Esophagus muscularis mucosa (tissue), 4 donors: ENCODE measurements at regions not wholly inside any gene's neighbourhood (a gene's known extent, or its start where the extent isn't known, plus 50 kb on each side); places are given as distances from the start of the nearest gene placed in this dataset.

Experiments used
- DNase-seq: peaks from one replicate; pipeline ENCODE4 v3.0.0-alpha.2; 2017; ENCODE audit errors: extremely low spot score
- H3K27ac ChIP-seq, 4 donors: fragments of 200-600 bp; sonication (generic); replicated peaks in 1 of 4; 1 replicate in 3 of 4; 2 replicates in 1 of 4; pipeline ENCODE4 v1.5.1; 2016 to 2019; ENCODE audit warnings: mild to moderate bottlenecking in 1 of 4
- H3K27me3 ChIP-seq, 4 donors: fragments of 200-600 bp; sonication (generic); one replicate each; pipeline versions ENCODE4 v1.5.1 to v1.6.0; 2016 to 2019
- H3K36me3 ChIP-seq, 4 donors: fragments of 200-600 bp; sonication (generic); one replicate each; pipeline ENCODE4 v1.5.1; 2016 to 2019
- H3K4me1 ChIP-seq, 4 donors: fragments of 200-600 bp; sonication (generic); one replicate each; pipeline ENCODE4 v1.5.1; 2016 to 2019
- H3K4me3 ChIP-seq, 4 donors: fragments of 200-600 bp; sonication (generic); 1 replicate in 2 of 4; 2 replicates in 2 of 4; pipeline ENCODE4 v1.5.1; 2016 to 2019; ENCODE audit warnings: mild to moderate bottlenecking in 4 of 4, moderate library complexity in 1 of 4
- H3K9me3 ChIP-seq, 4 donors: fragments of 200-600 bp; sonication (generic); 1 replicate in 3 of 4; 2 replicates in 1 of 4; pipeline ENCODE4 v1.5.1; 2016 to 2019
- EP300 ChIP-seq: sonication (generic); formaldehyde crosslinking; IDR thresholded peaks from one replicate; pipeline ENCODE4 v1.6.1; 2017; ENCODE audit warnings: antibody characterized with exemption
- POLR2A ChIP-seq: fragments of 450-650 bp; IDR thresholded peaks from one replicate; pipeline ENCODE4 v1.6.1; 2017; ENCODE audit warnings: antibody characterized with exemption, moderate library complexity, mild to moderate bottlenecking, low read depth
- POLR2AphosphoS5 ChIP-seq, 2 donors: sonication (generic); formaldehyde crosslinking; IDR thresholded peaks; one replicate each; pipeline ENCODE4 v1.6.1; 2017; ENCODE audit warnings: antibody characterized with exemption in 2 of 2
- WGBS: methylation state at CpG from one replicate; pipeline ENCODE4 v1.1.5; 2018; 5-methylcytosine and 5-hydroxymethylcytosine counted together
- intact Hi-C: fragments of 100-400 bp; cut with DNase I; formaldehyde crosslinking; loops from one replicate; pipeline ENCODE4 v1.15.1; 2023
- TF ChIP-seq, protein P1 (sequence below), 3 experiments: fragments of 200-600 bp in 2 of 3; fragments of 450-650 bp in 1 of 3; sonication (generic) in 2 of 3; IDR thresholded peaks; one replicate each; pipeline ENCODE4 v1.5.1; 2017 to 2019; ENCODE audit warnings: antibody characterized with exemption in 3 of 3, mild to moderate bottlenecking in 2 of 3, moderate library complexity in 1 of 3

DNA sequence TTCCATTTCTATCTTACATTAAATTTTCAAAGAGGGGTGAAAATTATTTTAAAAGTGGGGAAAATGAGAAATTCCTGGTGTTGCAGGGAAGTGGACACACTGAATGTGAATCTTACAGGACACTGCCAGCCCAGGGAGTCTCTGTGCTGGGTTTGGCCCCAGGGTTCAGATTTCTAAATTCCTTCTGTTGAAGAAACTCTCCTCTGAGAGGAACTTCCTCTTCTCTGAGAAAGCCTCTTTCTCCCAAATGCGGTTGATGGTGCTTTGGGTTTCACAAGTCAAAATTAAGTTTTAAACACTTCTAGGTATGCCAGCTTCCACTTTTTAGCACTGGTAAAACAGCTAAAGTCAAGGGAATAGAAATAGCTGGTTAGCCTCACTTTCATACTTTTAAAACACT lies 317.9 kb upstream of the ITGA1 start:
- 70% methylated on average over 1 of the region's 1 CpG for WGBS

DNA sequence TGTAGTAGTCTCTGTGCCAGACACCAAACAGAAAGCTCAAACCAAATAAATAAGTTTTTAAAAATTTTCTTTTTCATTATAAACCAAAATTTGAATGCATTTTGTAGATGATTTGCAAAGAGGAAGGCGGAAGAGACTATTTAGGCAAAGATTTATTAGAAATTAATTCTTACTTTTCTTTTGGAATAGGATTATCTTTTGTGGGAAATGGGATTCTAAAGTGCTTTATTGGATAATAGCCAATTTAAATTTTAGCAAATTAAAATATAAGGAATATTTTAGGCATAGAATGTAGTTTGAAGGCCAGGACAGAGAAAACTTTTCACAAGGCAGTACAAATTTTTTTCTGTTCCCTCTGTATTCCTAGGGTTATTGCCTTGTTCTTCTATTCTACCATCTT lies 311.4 kb upstream of the ITGA1 start:
- TF ChIP-seq POLR2A: no peak
- TF ChIP-seq EP300: no peak
- TF ChIP-seq, protein P1, sequence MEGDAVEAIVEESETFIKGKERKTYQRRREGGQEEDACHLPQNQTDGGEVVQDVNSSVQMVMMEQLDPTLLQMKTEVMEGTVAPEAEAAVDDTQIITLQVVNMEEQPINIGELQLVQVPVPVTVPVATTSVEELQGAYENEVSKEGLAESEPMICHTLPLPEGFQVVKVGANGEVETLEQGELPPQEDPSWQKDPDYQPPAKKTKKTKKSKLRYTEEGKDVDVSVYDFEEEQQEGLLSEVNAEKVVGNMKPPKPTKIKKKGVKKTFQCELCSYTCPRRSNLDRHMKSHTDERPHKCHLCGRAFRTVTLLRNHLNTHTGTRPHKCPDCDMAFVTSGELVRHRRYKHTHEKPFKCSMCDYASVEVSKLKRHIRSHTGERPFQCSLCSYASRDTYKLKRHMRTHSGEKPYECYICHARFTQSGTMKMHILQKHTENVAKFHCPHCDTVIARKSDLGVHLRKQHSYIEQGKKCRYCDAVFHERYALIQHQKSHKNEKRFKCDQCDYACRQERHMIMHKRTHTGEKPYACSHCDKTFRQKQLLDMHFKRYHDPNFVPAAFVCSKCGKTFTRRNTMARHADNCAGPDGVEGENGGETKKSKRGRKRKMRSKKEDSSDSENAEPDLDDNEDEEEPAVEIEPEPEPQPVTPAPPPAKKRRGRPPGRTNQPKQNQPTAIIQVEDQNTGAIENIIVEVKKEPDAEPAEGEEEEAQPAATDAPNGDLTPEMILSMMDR (IDR thresholded peaks at IDR 0.05): no peak
- no peak for TF ChIP-seq POLR2AphosphoS5 (IDR thresholded peaks at IDR 0.05)
- H3K36me3 ChIP-seq: no peaks in the 10 kb centered on the region
- intact Hi-C loops: no loop called here
- no peak for DNase-seq
- H3K4me1 ChIP-seq: no peaks in the 10 kb centered on the region
- peaks cover 0 to 10% (median 0%) of the 10 kb centered on the region in 4 donors for H3K9me3 ChIP-seq
- WGBS: 86% methylated on average over 1 of the region's 1 CpG
- no peaks in the 10 kb centered on the region for H3K27me3 ChIP-seq
- H3K27ac ChIP-seq: no peak overlapping the region
- no peak overlapping the region for H3K4me3 ChIP-seq

More for the DNA sequence above, 317.9 kb upstream of the ITGA1 start:
- Histone ChIP-seq H3K9me3 (no peaks in the 10 kb centered on the region), H3K27ac (no peak overlapping the region), H3K4me3 (no peak overlapping the region), H3K36me3 (no peaks in the 10 kb centered on the region), H3K4me1 (peaks cover 0 to 19% (median 13%) of the 10 kb centered on the region in 4 donors), H3K27me3 (no peaks in the 10 kb centered on the region)
- TF ChIP-seq EP300 (no peak), POLR2AphosphoS5 (IDR thresholded peaks at IDR 0.05) (no peak), POLR2A (no peak)
- TF ChIP-seq, protein P1 (IDR thresholded peaks at IDR 0.05): no peak
- no peak for DNase-seq
- intact Hi-C loops: no loop called here

DNA sequence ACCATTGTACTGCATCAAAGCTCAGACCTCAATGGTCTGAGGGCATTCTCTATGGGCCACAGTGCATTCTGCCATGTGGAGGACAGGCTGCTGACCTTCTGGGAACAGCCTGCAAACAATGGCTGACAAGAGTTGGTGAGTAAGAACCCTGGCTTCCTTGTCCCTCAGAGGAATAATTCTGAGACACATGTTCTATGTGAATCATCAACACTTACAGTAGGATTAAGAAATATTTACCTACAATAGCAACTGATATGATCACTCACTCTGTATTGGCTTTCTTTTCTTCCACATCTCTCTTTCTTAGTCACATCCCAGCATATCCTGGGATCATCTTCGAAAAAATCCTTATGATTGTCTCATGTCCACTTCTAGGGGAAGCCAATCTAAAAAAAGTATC lies 306.5 kb upstream of the ITGA1 start:
- TF ChIP-seq POLR2AphosphoS5 (IDR thresholded peaks at IDR 0.05) (no peak), EP300 (no peak), POLR2A (no peak)
- TF ChIP-seq, protein P1 (IDR thresholded peaks at IDR 0.05): no peak
- WGBS: 88% methylated on average over 1 of the region's 1 CpG
- no peaks in the 10 kb centered on the region for H3K27me3 ChIP-seq
- peaks cover 0 to 10% (median 0%) of the 10 kb centered on the region in 4 donors for H3K9me3 ChIP-seq
- no peaks in the 10 kb centered on the region for H3K4me1 ChIP-seq
- intact Hi-C loops: no loop called here
- H3K36me3 ChIP-seq: no peaks in the 10 kb centered on the region
- DNase-seq: no peak
- H3K27ac ChIP-seq: no peak overlapping the region
- H3K4me3 ChIP-seq: no peak overlapping the region

DNA sequence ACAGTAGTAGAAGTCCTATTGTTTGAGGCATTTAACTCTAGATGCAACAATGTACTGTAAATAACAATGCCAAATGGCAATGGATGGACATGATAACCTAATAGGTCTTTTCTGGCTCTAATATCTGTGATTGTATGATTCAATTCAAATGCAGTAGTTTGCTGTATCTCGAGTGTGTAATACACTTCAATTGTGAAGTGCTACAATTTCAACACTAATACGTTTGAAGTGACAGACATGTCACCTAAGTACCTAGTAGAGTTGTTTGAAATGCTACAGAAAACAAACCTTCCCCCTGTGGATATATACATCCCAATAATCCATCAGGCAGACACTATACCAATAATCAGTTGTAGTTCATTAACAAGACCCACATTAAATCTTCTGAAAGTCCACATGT lies 305.9 kb upstream of the ITGA1 start:
- no peak for DNase-seq
- 88% methylated on average over 2 of the region's 2 CpGs for WGBS
- intact Hi-C loops: no loop called here

More for the DNA sequence above, 305.9 kb upstream of the ITGA1 start:
- Histone ChIP-seq H3K4me3 (no peak overlapping the region), H3K9me3 (peaks cover 0 to 10% (median 0%) of the 10 kb centered on the region in 4 donors), H3K27me3 (no peaks in the 10 kb centered on the region), H3K4me1 (no peaks in the 10 kb centered on the region), H3K36me3 (no peaks in the 10 kb centered on the region), H3K27ac (no peak overlapping the region)
- TF ChIP-seq, protein P1 (IDR thresholded peaks at IDR 0.05): no peak
- TF ChIP-seq EP300 (no peak), POLR2A (no peak), POLR2AphosphoS5 (IDR thresholded peaks at IDR 0.05) (no peak)
